GM12865 (cell line): ENCODE measurements at regions not wholly inside any gene's neighbourhood (a gene's known extent, or its start where the extent isn't known, plus 50 kb on each side); places are given as distances from the start of the nearest gene placed in this dataset.

Experiments used
- DNase-seq: peaks from one replicate; pipeline ENCODE4 v3.0.0; 2010; ENCODE audit warnings: low read depth
- H3K4me3 ChIP-seq: 2 replicates; pipeline ENCODE4 v1.5.1; 2011; ENCODE audit warnings: mild to moderate bottlenecking, low read depth, low read length, control low read depth
- CTCF ChIP-seq: IDR thresholded peaks from 2 replicates; pipeline ENCODE4 v1.5.1; 2011; ENCODE audit warnings: low read length, control low read depth, low read depth, inconsistent platforms; ENCODE audit not compliant: insufficient read depth; ENCODE audit errors: missing control alignments

GRCh38 chr11:115087791-115088190, 409.5 kb downstream of the NXPE2 start:
- no peak for DNase-seq
- H3K4me3 ChIP-seq = no peak overlapping the region
- no peak for TF ChIP-seq CTCF

- no peak for TF ChIP-seq CTCF
- no peak for DNase-seq
- H3K4me3 ChIP-seq = no peak overlapping the region
Observed at GRCh38 chr11:115092516-115092915, 411.7 kb downstream of the CADM1 start.

GRCh38 chr11:115097796-115098408, 406.3 kb downstream of the CADM1 start:
- no peak for TF ChIP-seq CTCF
- no peak for DNase-seq
- no peak overlapping the region for H3K4me3 ChIP-seq

DNA sequence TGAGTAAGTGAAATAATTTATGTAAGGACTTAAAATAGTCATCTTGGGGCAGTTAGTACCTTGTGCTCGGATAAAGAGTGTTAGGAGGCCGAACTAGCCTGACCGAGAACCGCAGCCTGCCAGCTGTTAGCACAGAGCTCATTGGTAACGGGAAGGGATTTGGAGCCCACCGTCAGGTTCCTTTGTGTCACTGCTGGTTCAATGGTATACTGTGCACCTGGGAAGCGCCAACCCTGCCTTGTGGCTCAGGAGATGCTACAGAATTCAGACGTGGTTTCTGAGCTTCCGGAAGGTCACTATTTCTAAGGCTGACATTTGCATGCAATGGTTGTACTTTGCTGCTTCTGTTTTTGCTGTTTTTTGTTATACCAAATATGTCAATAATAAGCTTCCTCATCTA, 403.5 kb downstream of the CADM1 start:
- no peak for DNase-seq
- H3K4me3 ChIP-seq = no peak overlapping the region
- no peak for TF ChIP-seq CTCF

- DNase-seq = no peak
- no peak overlapping the region for H3K4me3 ChIP-seq
- TF ChIP-seq CTCF = no peak
Observed at GRCh38 chr11:115103921-115104320, 400.3 kb downstream of the CADM1 start.

GRCh38 chr11:115104851-115105453, 399.3 kb downstream of the CADM1 start:
- TF ChIP-seq CTCF = no peak
- DNase-seq = no peak
- H3K4me3 ChIP-seq = no peak overlapping the region

DNA sequence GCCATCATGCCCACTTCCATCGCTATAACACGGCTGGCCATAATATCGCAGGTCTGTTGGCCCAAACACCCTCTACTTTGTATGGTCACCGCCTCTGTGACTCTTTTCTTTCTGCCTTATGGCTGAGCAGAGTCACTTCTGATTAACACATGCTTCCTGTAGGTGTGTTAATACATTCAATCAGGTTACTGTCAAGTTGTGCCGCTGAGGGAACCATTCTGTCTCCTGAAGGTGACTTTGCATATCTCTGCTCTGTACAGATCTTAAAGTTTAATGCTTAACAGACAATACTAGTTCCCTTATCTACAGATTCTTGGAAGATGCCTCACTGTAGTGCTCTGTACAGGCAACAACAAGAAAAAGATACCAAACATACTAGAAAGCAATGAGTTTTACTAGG, 393.1 kb downstream of the CADM1 start:
- no peak for DNase-seq
- no peak overlapping the region for H3K4me3 ChIP-seq
- TF ChIP-seq CTCF = no peak
